ENCODE measurements at regions not wholly inside any gene's neighbourhood (a gene's known extent, or its start where the extent isn't known, plus 50 kb on each side); places are given as distances from the start of the nearest gene placed in this dataset.

- Histone ChIP-seq H3K27ac (ENCODE audit: low read length) (no peak overlapping the region), H3F3A (ENCODE audit: insufficient read depth, low read length) (no peaks in the 10 kb centered on the region), H4K20me1 (ENCODE audit: insufficient read depth, low read length) (peaks cover 11% of the 10 kb centered on the region; the same call in 1 of the 2 replicates), H3K27me3 (replicated peaks; ENCODE audit: insufficient read depth, low read length) (no peaks in the 10 kb centered on the region), H3K4me2 (ENCODE audit: low read depth, low read length) (no peak overlapping the region), H3K4me3 (ENCODE audit: low read length) (no peak overlapping the region), H3K79me2 (ENCODE audit: low read length) (peaks cover 88% of the 10 kb centered on the region), H3K9me3 (replicated peaks; ENCODE audit: insufficient read depth, low read length) (no peaks in the 10 kb centered on the region), H3K9ac (ENCODE audit: low read length) (no peak overlapping the region), H3K9me2 (replicated peaks; ENCODE audit: insufficient read depth, low read length) (no peaks in the 10 kb centered on the region), H2AFZ (ENCODE audit: low read length) (no peak overlapping the region), H3K36me3 (replicated peaks; ENCODE audit: insufficient read depth, low read length) (no peaks in the 10 kb centered on the region), H3K4me1 (ENCODE audit: low read length) (no peaks in the 10 kb centered on the region)
- TF ChIP-seq EZH2phosphoT487 (IDR thresholded peaks at IDR 0.05; ENCODE audit: low read length) (no peak), CTCF (IDR thresholded peaks at IDR 0.05; ENCODE audit: low read length) (no peak), EZH2 (optimal IDR thresholded peaks at IDR 0.05; ENCODE audit: low read depth, low read length) (no peak)
- DNase-seq: no peak
These were observed 61.6 kb upstream of the MAP4 start for GRCh38 chr3:48077815-48078214.

- no peak for DNase-seq
- no peaks in the 10 kb centered on the region for H3F3A ChIP-seq (ENCODE audit: insufficient read depth, low read length)
- no peaks in the 10 kb centered on the region for H3K9me3 ChIP-seq (replicated peaks; ENCODE audit: insufficient read depth, low read length)
- H3K36me3 ChIP-seq (replicated peaks; ENCODE audit: insufficient read depth, low read length): no peaks in the 10 kb centered on the region
- TF ChIP-seq EZH2phosphoT487 (IDR thresholded peaks at IDR 0.05; ENCODE audit: low read length) (no peak), CTCF (IDR thresholded peaks at IDR 0.05; ENCODE audit: low read length) (no peak), EZH2 (optimal IDR thresholded peaks at IDR 0.05; ENCODE audit: low read depth, low read length) (no peak)
- H3K9me2 ChIP-seq (replicated peaks; ENCODE audit: insufficient read depth, low read length): no peaks in the 10 kb centered on the region
- 0 out of 2 replicates have a peak, but pooled peaks cover 4% of the 10 kb centered on the region for H4K20me1 ChIP-seq (ENCODE audit: insufficient read depth, low read length)
- H3K4me2 ChIP-seq (ENCODE audit: low read depth, low read length): no peak overlapping the region
- H3K27ac ChIP-seq (ENCODE audit: low read length): no peak overlapping the region
- H3K79me2 ChIP-seq (ENCODE audit: low read length): peaks cover 89% of the 10 kb centered on the region
- no peak overlapping the region for H3K9ac ChIP-seq (ENCODE audit: low read length)
- H2AFZ ChIP-seq (ENCODE audit: low read length): no peak overlapping the region
- no peaks in the 10 kb centered on the region for H3K27me3 ChIP-seq (replicated peaks; ENCODE audit: insufficient read depth, low read length)
- H3K4me3 ChIP-seq (ENCODE audit: low read length): no peak overlapping the region
- no peaks in the 10 kb centered on the region for H3K4me1 ChIP-seq (ENCODE audit: low read length)
These were observed 53.8 kb upstream of the MAP4 start for GRCh38 chr3:48070030-48070429.

- H3K79me2 ChIP-seq (ENCODE audit: low read length): peaks cover 90% of the 10 kb centered on the region
- no peak overlapping the region for H3K27ac ChIP-seq (ENCODE audit: low read length)
- H3K36me3 ChIP-seq (replicated peaks; ENCODE audit: insufficient read depth, low read length): no peaks in the 10 kb centered on the region
- H2AFZ ChIP-seq (ENCODE audit: low read length): no peak overlapping the region
- H4K20me1 ChIP-seq (ENCODE audit: insufficient read depth, low read length): 0 out of 2 replicates have a peak, but pooled peaks cover 4% of the 10 kb centered on the region
- no peaks in the 10 kb centered on the region for H3K9me2 ChIP-seq (replicated peaks; ENCODE audit: insufficient read depth, low read length)
- no peak overlapping the region for H3K4me3 ChIP-seq (ENCODE audit: low read length)
- H3K9ac ChIP-seq (ENCODE audit: low read length): no peak overlapping the region
- no peak overlapping the region for H3K4me2 ChIP-seq (ENCODE audit: low read depth, low read length)
- H3K9me3 ChIP-seq (replicated peaks; ENCODE audit: insufficient read depth, low read length): no peaks in the 10 kb centered on the region
- TF ChIP-seq CTCF (IDR thresholded peaks at IDR 0.05; ENCODE audit: low read length): no peak
- no peak for TF ChIP-seq EZH2 (optimal IDR thresholded peaks at IDR 0.05; ENCODE audit: low read depth, low read length)
- TF ChIP-seq EZH2phosphoT487 (IDR thresholded peaks at IDR 0.05; ENCODE audit: low read length): no peak
- no peaks in the 10 kb centered on the region for H3F3A ChIP-seq (ENCODE audit: insufficient read depth, low read length)
- DNase-seq: no peak
- no peaks in the 10 kb centered on the region for H3K4me1 ChIP-seq (ENCODE audit: low read length)
- H3K27me3 ChIP-seq (replicated peaks; ENCODE audit: insufficient read depth, low read length): no peaks in the 10 kb centered on the region
These were observed 53.1 kb upstream of the MAP4 start for GRCh38 chr3:48069339-48069738.
